ENCODE measurements at regions not wholly inside any gene's neighbourhood (a gene's known extent, or its start where the extent isn't known, plus 50 kb on each side); places are given as distances from the start of the nearest gene placed in this dataset.

- TF ChIP-seq CTCF (IDR thresholded peaks at IDR 0.05), result no peak
- TF ChIP-seq POLR2A (IDR thresholded peaks at IDR 0.05), result no peak
- Histone ChIP-seq H3K9me3 (no peaks in the 10 kb centered on the region), H3K27me3 (no peaks in the 10 kb centered on the region), H3K36me3 (no peaks in the 10 kb centered on the region), H3K4me1 (no peaks in the 10 kb centered on the region), H3K4me3 (no peak overlapping the region), H3K27ac (no peak overlapping the region)
- no peak for DNase-seq
These were observed 78.1 kb downstream of the ASB9 start for GRCh38 chrX:15191830-15192229.

GRCh38 chrX:15188039-15188438, 81.8 kb downstream of the ASB9 start:
- no peaks in the 10 kb centered on the region for H3K36me3 ChIP-seq
- no peaks in the 10 kb centered on the region for H3K9me3 ChIP-seq
- H3K27ac ChIP-seq, result no peak overlapping the region
- no peaks in the 10 kb centered on the region for H3K27me3 ChIP-seq
- TF ChIP-seq CTCF (IDR thresholded peaks at IDR 0.05) (no peak), POLR2A (IDR thresholded peaks at IDR 0.05) (no peak)
- DNase-seq, result no peak
- H3K4me3 ChIP-seq, result no peak overlapping the region
- no peaks in the 10 kb centered on the region for H3K4me1 ChIP-seq

GRCh38 chrX:15177316-15177715, 92.6 kb downstream of the ASB9 start:
- Histone ChIP-seq H3K4me1 (no peaks in the 10 kb centered on the region), H3K36me3 (no peaks in the 10 kb centered on the region), H3K4me3 (no peak overlapping the region), H3K27ac (no peak overlapping the region), H3K9me3 (no peaks in the 10 kb centered on the region), H3K27me3 (no peaks in the 10 kb centered on the region)
- DNase-seq, result no peak
- TF ChIP-seq POLR2A (IDR thresholded peaks at IDR 0.05) (no peak), CTCF (IDR thresholded peaks at IDR 0.05) (no peak)

GRCh38 chrX:15173411-15173810, 96.5 kb downstream of the ASB9 start:
- no peaks in the 10 kb centered on the region for H3K36me3 ChIP-seq
- H3K4me1 ChIP-seq, result no peaks in the 10 kb centered on the region
- H3K27ac ChIP-seq, result no peak overlapping the region
- H3K4me3 ChIP-seq, result no peak overlapping the region
- H3K9me3 ChIP-seq, result no peaks in the 10 kb centered on the region
- no peak for DNase-seq
- TF ChIP-seq CTCF (IDR thresholded peaks at IDR 0.05) (no peak), POLR2A (IDR thresholded peaks at IDR 0.05) (no peak)
- H3K27me3 ChIP-seq, result no peaks in the 10 kb centered on the region

- no peaks in the 10 kb centered on the region for H3K9me3 ChIP-seq
- no peaks in the 10 kb centered on the region for H3K36me3 ChIP-seq
- H3K27ac ChIP-seq, result no peak overlapping the region
- TF ChIP-seq CTCF (IDR thresholded peaks at IDR 0.05), result no peak
- TF ChIP-seq POLR2A (IDR thresholded peaks at IDR 0.05), result no peak
- no peaks in the 10 kb centered on the region for H3K27me3 ChIP-seq
- no peak for DNase-seq
- H3K4me3 ChIP-seq, result no peak overlapping the region
- H3K4me1 ChIP-seq, result no peaks in the 10 kb centered on the region
These were observed 99.0 kb downstream of the ASB9 start for GRCh38 chrX:15170927-15171326.

- H3K27ac ChIP-seq, result no peak overlapping the region
- no peak overlapping the region for H3K4me3 ChIP-seq
- H3K9me3 ChIP-seq, result no peaks in the 10 kb centered on the region
- no peak for TF ChIP-seq POLR2A (IDR thresholded peaks at IDR 0.05)
- no peak for TF ChIP-seq CTCF (IDR thresholded peaks at IDR 0.05)
- no peak for DNase-seq
- no peaks in the 10 kb centered on the region for H3K27me3 ChIP-seq
- H3K36me3 ChIP-seq, result no peaks in the 10 kb centered on the region
- H3K4me1 ChIP-seq, result no peaks in the 10 kb centered on the region
These were observed 102.1 kb downstream of the ASB9 start for GRCh38 chrX:15167826-15168225.

All from Peyer's patch (tissue), 4 donors.